ENCODE measurements at regions not wholly inside any gene's neighbourhood (a gene's known extent, or its start where the extent isn't known, plus 50 kb on each side); places are given as distances from the start of the nearest gene placed in this dataset.
"Not testable (repeated sequence)": the region's sequence is repeated elsewhere in the genome, so short reads cannot be mapped to it uniquely, and the experiment has no call there.

GRCh38 chr10:86579883-86580520 is 58.4 kb upstream of the WAPL start:
- no peak for DNase-seq

- no peak for DNase-seq
These were observed 58.9 kb upstream of the WAPL start for GRCh38 chr10:86580521-86580891.

- peak in 1 of 2 donors; percentile 10 for DNase-seq
These were observed 62.4 kb upstream of the WAPL start for GRCh38 chr10:86583983-86584382.

GRCh38 chr10:86585037-86585929 is 63.7 kb upstream of the WAPL start:
- peak; percentile 76 to 79 for DNase-seq

DNA sequence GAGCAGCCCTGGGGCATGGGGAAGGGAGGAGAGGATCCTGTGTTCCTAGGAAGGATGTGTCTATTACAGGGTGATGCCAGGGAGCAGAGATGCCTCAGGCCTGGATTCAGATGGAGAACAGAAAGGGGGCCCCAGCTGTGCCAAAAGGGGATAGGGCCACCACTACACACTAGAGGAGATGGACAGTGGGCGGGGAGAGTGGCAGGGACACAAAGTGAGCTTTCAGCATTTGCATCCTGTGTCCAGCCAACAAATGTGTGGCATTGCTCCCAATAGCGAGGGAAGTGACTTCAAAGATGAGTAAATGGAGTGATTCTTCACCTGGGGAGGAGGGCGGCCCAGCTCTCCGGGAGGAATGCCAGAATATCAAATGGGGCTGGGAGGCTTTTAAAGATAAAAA is 64.9 kb upstream of the WAPL start:
- DNase-seq = no peak

GRCh38 chr10:86588781-86589180 is 65.6 kb upstream of the OPN4 start:
- not testable (repeated sequence) for DNase-seq

DNA sequence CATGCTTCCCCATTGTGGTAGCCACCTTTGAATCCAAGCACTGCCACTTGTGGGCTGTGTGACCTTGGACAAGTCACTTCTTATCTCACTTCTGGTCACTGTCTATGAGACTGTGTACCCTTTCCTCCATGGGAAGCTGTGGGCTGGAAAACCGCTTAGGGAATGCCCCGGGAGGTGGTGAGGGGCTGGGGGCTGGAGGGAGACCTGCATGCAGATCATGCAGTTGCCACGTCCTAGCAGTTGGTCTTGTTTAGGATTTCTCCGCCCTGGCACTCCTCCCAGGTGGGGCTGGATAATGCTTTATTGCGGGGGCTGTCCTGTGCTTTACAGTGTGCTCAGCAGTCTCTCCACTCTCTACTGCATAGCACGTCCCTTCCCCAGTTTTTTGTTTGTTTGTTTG is 62.9 kb upstream of the OPN4 start:
- no peak for DNase-seq

GRCh38 chr10:86592413-86592812 is 61.9 kb upstream of the OPN4 start:
- DNase-seq = no peak

DNA sequence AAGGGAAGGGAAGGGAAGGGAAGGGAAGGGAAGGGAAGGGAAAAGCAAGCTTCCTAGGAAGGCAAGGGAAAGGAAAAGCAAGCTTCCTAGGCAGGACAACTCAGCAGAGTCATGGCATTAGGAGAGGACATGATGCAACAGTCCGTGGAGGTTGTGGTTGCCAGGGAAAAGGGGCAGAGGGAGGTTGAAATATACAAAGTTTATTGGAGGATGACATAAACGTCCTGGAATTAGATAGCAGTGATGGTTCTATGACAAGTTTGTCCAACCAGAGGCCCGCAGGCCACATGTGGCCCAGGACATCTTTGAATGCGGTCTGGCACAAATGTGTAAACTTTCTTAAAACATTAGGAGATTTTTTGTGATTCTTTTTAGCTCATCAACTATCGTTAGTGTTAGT is 59.8 kb upstream of the OPN4 start:
- DNase-seq = no peak

DNA sequence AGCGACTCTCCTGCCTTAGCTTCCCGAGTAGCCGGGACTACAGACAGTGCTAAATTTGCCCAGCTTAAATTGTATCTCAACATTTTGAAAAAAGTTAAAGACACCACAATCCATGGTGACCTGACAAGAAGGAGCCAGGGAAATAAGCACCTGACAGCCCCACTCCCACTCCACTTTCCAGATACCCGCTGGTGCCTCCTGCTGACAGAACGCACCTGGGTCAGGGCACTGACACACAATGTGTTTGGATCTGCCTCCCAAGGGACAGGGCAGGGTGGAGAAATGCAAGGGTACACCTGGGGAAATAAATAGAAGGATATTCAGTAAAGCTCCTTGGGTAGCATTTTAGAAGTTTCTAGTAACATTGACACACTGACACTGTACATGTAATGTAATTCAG is 58.9 kb upstream of the OPN4 start:
- no peak for DNase-seq

DNA sequence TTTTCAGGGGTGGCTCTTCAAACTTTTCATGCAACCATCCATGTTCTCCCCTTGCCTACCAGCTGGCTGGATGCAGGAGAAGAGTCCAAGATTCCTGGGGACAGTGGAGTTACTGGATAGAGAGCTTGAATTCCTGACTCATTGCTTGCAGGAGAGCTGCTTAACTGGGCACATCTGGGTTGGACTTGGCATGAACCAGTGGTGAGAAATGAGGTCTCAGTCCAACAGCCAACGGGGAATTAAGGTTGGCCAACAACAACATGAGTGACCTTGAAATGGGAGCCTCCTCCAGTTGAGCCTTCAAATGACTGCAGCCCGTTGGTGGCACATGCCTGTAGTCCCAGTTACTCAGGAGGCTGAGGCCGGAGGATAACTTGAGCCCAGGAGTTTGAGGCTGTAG is 58.1 kb upstream of the OPN4 start:
- DNase-seq = no peak

DNA sequence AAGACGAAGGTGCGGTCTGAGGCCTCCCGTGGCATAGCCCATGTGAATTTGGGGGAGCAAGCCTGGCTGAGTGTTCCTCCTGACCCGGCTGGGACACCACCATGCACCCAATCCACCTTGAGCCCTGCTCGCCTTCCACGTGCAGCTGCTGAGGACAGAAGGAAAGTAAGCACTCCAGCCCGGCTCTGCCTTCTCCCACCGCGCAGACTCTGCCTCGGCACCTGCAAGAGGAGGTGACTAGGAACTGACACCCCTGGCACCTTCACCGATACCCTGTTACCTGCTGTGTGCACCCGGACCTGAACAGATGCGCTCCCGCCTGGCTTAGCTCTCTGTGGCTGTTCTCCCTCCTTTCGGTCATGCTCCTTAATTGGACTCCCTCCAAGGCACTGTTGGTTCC is 57.0 kb upstream of the OPN4 start:
- DNase-seq = no peak

DNA sequence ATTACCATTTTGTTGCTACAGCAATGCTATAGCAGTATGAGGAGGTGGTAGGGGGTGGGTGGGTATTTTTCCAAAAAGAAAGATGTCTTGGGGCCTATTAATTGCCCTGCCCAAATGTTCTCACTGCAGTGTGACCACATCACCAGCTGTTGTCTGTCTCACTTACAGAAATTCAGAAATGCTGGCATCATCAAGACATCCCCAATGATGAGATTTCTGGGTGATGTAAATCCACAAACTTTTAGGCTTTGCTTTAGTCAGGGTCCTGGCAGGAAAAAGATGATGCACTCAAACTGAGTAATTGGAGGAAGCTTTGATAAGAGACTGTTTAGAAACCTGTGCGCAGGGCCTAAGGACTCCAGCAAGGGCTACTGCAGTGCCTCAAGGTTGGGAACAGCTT is 56.2 kb upstream of the OPN4 start:
- DNase-seq = no peak

- DNase-seq = no peak
These were observed 55.3 kb upstream of the OPN4 start for GRCh38 chr10:86599041-86599440.

DNA sequence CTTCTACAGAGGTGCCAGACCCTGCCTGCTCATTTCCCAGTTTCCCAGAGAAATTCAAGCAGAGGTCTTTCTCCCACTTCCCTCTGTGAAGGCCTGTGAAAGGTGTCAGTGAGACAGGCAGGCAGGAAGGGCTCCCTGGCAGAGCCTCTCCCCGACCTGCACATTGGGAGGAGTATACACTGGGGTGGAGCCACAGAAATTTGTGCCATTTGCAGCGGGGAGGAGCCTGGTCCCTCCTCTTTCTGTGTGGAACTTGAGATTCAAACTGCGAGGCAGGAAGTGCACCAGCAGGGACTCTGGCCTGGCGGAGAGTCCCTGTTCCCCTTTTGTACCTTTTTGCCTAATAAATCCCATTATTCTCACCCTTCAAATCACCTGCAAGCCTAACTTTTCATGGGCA is 54.6 kb upstream of the OPN4 start:
- DNase-seq = peak in 1 of 2 donors; percentile 11

GRCh38 chr10:86600296-86600695 is 54.1 kb upstream of the OPN4 start:
- DNase-seq = no peak

DNA sequence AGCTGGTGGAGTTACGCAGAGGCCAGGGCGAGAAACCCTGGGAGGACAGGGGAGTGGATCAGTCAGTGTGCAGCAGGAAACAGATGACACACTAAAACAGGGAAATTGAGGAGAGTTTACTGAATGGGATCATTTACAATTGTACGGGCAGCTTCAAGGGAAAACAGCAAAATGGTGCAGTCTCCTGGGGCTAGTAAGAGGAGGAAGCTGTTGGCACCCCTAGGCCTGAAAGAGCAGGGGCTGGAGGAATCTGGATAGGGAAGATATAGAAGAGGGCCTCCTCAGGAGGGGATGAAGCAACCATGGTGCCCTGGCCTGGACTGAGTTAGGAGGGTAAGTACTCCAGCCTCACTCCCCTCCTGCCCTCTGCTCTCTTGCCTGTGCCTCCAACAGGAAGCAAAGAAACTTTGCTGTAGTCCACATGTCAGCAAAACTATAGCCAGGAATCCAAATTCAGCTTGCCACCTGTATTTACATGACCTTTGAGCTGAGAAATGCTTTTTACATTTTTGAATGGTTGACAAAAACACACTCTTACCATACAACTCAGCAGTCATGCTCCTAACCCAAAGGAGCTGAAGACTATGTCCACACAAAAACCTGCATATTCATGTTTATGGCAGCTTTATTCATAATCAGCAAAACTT is 52.3 kb upstream of the OPN4 start:
- DNase-seq = no peak

DNA sequence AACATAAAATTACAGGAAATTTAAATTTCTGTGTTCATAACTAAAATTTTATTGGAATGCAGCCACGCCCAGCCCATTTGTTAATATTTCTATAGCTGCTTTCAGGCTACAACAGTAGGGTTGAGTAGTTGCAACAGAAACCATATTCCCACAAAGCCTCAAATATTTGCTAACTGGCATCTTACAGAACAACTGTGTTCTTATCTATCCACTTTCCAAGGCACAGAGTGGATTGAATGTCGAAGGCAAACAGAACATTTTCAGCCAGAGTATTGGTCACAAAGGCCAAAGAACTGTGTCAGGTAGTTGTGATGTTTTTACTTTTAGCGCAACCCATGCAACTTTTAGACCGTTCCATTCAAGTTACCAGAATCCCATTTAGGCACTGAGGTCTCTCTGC is 51.1 kb upstream of the OPN4 start:
- DNase-seq = no peak
